ENCODE measurements at regions not wholly inside any gene's neighbourhood (a gene's known extent, or its start where the extent isn't known, plus 50 kb on each side); places are given as distances from the start of the nearest gene placed in this dataset.

DNA sequence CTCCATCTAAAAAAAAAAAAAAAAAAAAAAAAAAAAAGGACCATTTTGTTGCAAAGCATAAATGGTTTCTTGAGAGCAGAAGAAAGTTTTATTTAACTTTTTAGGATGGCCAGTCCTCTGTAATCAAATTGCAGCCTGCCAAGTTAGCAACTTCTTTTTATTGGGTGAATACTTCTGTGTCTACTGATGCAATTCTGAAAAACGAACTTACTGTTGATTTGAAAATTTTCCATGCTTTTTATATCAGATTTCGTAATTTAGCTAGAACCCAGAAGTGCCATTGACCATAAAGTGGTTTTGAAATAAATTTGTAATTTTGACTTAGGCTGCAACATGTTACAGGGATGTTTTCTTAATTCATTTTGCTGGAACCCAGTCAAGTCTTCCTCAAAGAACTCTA, 269.1 kb upstream of the ACTBL2 start:
- TF ChIP-seq, protein P1, sequence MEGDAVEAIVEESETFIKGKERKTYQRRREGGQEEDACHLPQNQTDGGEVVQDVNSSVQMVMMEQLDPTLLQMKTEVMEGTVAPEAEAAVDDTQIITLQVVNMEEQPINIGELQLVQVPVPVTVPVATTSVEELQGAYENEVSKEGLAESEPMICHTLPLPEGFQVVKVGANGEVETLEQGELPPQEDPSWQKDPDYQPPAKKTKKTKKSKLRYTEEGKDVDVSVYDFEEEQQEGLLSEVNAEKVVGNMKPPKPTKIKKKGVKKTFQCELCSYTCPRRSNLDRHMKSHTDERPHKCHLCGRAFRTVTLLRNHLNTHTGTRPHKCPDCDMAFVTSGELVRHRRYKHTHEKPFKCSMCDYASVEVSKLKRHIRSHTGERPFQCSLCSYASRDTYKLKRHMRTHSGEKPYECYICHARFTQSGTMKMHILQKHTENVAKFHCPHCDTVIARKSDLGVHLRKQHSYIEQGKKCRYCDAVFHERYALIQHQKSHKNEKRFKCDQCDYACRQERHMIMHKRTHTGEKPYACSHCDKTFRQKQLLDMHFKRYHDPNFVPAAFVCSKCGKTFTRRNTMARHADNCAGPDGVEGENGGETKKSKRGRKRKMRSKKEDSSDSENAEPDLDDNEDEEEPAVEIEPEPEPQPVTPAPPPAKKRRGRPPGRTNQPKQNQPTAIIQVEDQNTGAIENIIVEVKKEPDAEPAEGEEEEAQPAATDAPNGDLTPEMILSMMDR (IDR thresholded peaks at IDR 0.05; ENCODE audit: low read depth, low read length, missing input control): no peak
- TF ChIP-seq RAD21 (IDR thresholded peaks at IDR 0.05) (no peak), REST (IDR thresholded peaks at IDR 0.05) (no peak), MAX (IDR thresholded peaks at IDR 0.05) (no peak), TAF1 (conservative IDR thresholded peaks at IDR 0.05) (no peak), FOXA1 (IDR thresholded peaks at IDR 0.05) (no peak), GABPA (IDR thresholded peaks at IDR 0.05 in 1 of 2, conservative IDR thresholded peaks at IDR 0.05 in 1 of 2) (no peak), ZBTB33 (IDR thresholded peaks at IDR 0.05) (no peak), YY1 (IDR thresholded peaks at IDR 0.05) (no peak), JUND (IDR thresholded peaks at IDR 0.05) (no peak), EGR1 (IDR thresholded peaks at IDR 0.05; ENCODE audit: low read depth in 2 of 2) (no peak), SP1 (IDR thresholded peaks at IDR 0.05) (no peak), ATF3 (IDR thresholded peaks at IDR 0.05) (no peak)

All from liver (tissue), 3 donors.